ENCODE measurements at regions not wholly inside any gene's neighbourhood (a gene's known extent, or its start where the extent isn't known, plus 50 kb on each side); places are given as distances from the start of the nearest gene placed in this dataset.

GRCh38 chr18:78652001-78652545, 327.5 kb upstream of the SALL3 start:
- no peak overlapping the region for H3K4me3 ChIP-seq (ENCODE audit: low read depth, low read length)
- TF ChIP-seq CTCF (IDR thresholded peaks at IDR 0.05; ENCODE audit: low read depth, low read length) = no peak

- TF ChIP-seq CTCF (IDR thresholded peaks at IDR 0.05; ENCODE audit: low read depth, low read length) = no peak
- no peak overlapping the region for H3K4me3 ChIP-seq (ENCODE audit: low read depth, low read length)
These were observed 323.7 kb upstream of the SALL3 start for GRCh38 chr18:78655921-78656320.

GRCh38 chr18:78656346-78656925, 323.2 kb upstream of the SALL3 start:
- no peak for TF ChIP-seq CTCF (IDR thresholded peaks at IDR 0.05; ENCODE audit: low read depth, low read length)
- no peak overlapping the region for H3K4me3 ChIP-seq (ENCODE audit: low read depth, low read length)

GRCh38 chr18:78658531-78658930, 321.1 kb upstream of the SALL3 start:
- TF ChIP-seq CTCF (IDR thresholded peaks at IDR 0.05; ENCODE audit: low read depth, low read length) = no peak
- H3K4me3 ChIP-seq (ENCODE audit: low read depth, low read length) = no peak overlapping the region

GRCh38 chr18:78659057-78659456, 320.6 kb upstream of the SALL3 start:
- no peak for TF ChIP-seq CTCF (IDR thresholded peaks at IDR 0.05; ENCODE audit: low read depth, low read length)
- no peak overlapping the region for H3K4me3 ChIP-seq (ENCODE audit: low read depth, low read length)

- H3K4me3 ChIP-seq (ENCODE audit: low read depth, low read length) = no peak overlapping the region
- TF ChIP-seq CTCF (IDR thresholded peaks at IDR 0.05; ENCODE audit: low read depth, low read length) = no peak
These were observed 319.9 kb upstream of the SALL3 start for GRCh38 chr18:78659748-78660147.

- no peak for TF ChIP-seq CTCF (IDR thresholded peaks at IDR 0.05; ENCODE audit: low read depth, low read length)
- no peak overlapping the region for H3K4me3 ChIP-seq (ENCODE audit: low read depth, low read length)
These were observed 319.3 kb upstream of the SALL3 start for GRCh38 chr18:78660311-78660710.
